Effector memory CD8-positive, alpha-beta T cell (primary cell): ENCODE measurements at regions not wholly inside any gene's neighbourhood (a gene's known extent, or its start where the extent isn't known, plus 50 kb on each side); places are given as distances from the start of the nearest gene placed in this dataset.
"Not testable (repeated sequence)": the region's sequence is repeated elsewhere in the genome, so short reads cannot be mapped to it uniquely, and the experiment has no call there.

Experiments
- ATAC-seq: fragments of 150-1000 bp; cut with Tn5 transposase; replicated peaks from 2 replicates; pipeline ENCODE4 v1.10.0; 2021; ENCODE audit warnings: mild to moderate bottlenecking, moderate library complexity
- DNase-seq, 3 experiments: peaks; one replicate each; pipeline ENCODE4 v3.0.0; 2021
- H3K27ac Mint-ChIP-seq, 2 donors: one replicate each; pipeline ENCODE4 v1.8.0; 2022; ENCODE audit warnings: mild to moderate bottlenecking in 2 of 2, mixed read lengths in 2 of 2, moderate library complexity in 2 of 2
- H3K27me3 Mint-ChIP-seq, 2 donors: one replicate each; pipeline ENCODE4 v1.8.0; 2022; ENCODE audit warnings: mixed read lengths in 2 of 2
- H3K36me3 Mint-ChIP-seq: one replicate; pipeline ENCODE4 v1.8.0; 2022; ENCODE audit warnings: mild to moderate bottlenecking, moderate library complexity, mixed read lengths; ENCODE audit not compliant: insufficient read depth
- H3K4me1 Mint-ChIP-seq, 2 donors: one replicate each; pipeline ENCODE4 v1.8.0; 2022; ENCODE audit warnings: low read depth in 2 of 2, mixed read lengths in 2 of 2
- H3K4me3 Mint-ChIP-seq, 2 donors: one replicate each; pipeline ENCODE4 v1.8.0; 2022; ENCODE audit warnings: mild to moderate bottlenecking in 2 of 2, mixed read lengths in 2 of 2, moderate library complexity in 2 of 2
- H3K9me3 Mint-ChIP-seq, 2 donors: one replicate each; pipeline ENCODE4 v1.8.0; 2022; ENCODE audit warnings: mixed read lengths in 2 of 2

- H3K36me3 Mint-ChIP-seq: peaks cover 4% of the 10 kb centered on the region
- H3K9me3 Mint-ChIP-seq: no peaks in the 10 kb centered on the region
- no peaks in the 10 kb centered on the region for H3K4me1 Mint-ChIP-seq
- H3K27ac Mint-ChIP-seq: no peak overlapping the region
- DNase-seq (no peak), ATAC-seq (no peak)
- H3K4me3 Mint-ChIP-seq: no peak overlapping the region
- H3K27me3 Mint-ChIP-seq: peaks cover 21 to 26% of the 10 kb centered on the region in 2 donors
These were observed 62.0 kb downstream of the SKIDA1 start for GRCh38 chr10:21463436-21463835.

- H3K4me1 Mint-ChIP-seq: no peaks in the 10 kb centered on the region
- peaks cover 0 to 2% of the 10 kb centered on the region in 2 donors for H3K9me3 Mint-ChIP-seq
- H3K27me3 Mint-ChIP-seq: peaks cover 30 to 35% of the 10 kb centered on the region in 2 donors
- no peak overlapping the region for H3K27ac Mint-ChIP-seq
- H3K36me3 Mint-ChIP-seq: peaks cover 4% of the 10 kb centered on the region
- ATAC-seq: no peak
- DNase-seq: no peak
- no peak overlapping the region for H3K4me3 Mint-ChIP-seq
These were observed 67.2 kb downstream of the SKIDA1 start for GRCh38 chr10:21458126-21458871.

DNA sequence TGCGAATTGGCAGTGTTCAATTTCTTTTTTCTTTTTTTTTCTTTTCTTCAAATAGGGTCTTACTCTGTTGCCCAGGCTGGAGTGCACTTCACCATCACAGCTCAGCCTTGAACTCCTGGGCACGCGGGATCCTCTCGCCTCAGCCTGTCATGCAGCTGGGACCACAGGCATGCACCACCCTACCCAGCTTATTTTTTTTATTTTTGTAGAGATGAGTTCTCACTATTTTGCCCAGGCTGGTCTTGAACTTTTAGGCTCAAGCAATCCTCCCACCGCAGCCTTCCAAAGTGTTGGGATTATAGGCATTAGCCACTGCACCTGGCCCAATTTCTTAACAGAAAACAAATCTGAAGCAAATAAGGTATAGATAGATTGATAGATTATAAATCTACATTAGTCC lies 69.3 kb downstream of the SKIDA1 start:
- no peak overlapping the region for H3K4me3 Mint-ChIP-seq
- ATAC-seq: no peak
- H3K4me1 Mint-ChIP-seq: no peaks in the 10 kb centered on the region
- peaks cover 23 to 30% of the 10 kb centered on the region in 2 donors for H3K27me3 Mint-ChIP-seq
- peaks cover 4% of the 10 kb centered on the region for H3K36me3 Mint-ChIP-seq
- no peak for DNase-seq
- peaks cover 0 to 2% of the 10 kb centered on the region in 2 donors for H3K9me3 Mint-ChIP-seq
- H3K27ac Mint-ChIP-seq: no peak overlapping the region

DNA sequence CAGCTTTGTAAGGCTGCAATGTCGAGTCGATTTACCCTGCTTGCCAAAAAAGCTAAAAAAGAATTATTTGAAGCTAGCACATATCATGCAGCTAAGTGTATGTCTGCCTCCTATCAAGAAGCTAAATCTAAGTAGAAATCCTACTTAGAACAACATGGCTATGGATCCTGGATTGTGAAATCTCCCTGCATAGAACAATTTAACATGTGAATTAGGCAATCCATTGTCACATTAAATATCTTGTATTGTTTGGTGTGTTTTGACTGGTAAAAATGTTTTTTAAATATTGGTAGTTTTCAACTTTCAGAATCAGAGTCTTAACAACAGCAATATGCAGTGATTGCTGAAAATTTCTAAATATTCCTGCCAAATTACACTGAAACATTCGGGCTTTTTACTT lies 73.3 kb downstream of the SKIDA1 start:
- no peak overlapping the region for H3K4me3 Mint-ChIP-seq
- no peaks in the 10 kb centered on the region for H3K9me3 Mint-ChIP-seq
- DNase-seq: no peak
- peaks cover 18 to 21% of the 10 kb centered on the region in 2 donors for H3K27me3 Mint-ChIP-seq
- no peak for ATAC-seq
- H3K27ac Mint-ChIP-seq: no peak overlapping the region
- H3K36me3 Mint-ChIP-seq: no peaks in the 10 kb centered on the region
- H3K4me1 Mint-ChIP-seq: no peaks in the 10 kb centered on the region

GRCh38 chr10:21449288-21449966 lies 76.1 kb downstream of the SKIDA1 start:
- no peaks in the 10 kb centered on the region for H3K36me3 Mint-ChIP-seq

GRCh38 chr10:21445163-21445562 lies 80.3 kb downstream of the SKIDA1 start:
- ATAC-seq: no peak
- Mint-ChIP-seq H3K9me3 (no peaks in the 10 kb centered on the region), H3K4me3 (no peak overlapping the region), H3K4me1 (peaks cover 0 to 1% of the 10 kb centered on the region in 2 donors), H3K27me3 (no peaks in the 10 kb centered on the region), H3K27ac (no peak overlapping the region), H3K36me3 (no peaks in the 10 kb centered on the region)
- DNase-seq: no peak

More at GRCh38 chr10:21449288-21449966, 76.1 kb downstream of the SKIDA1 start:
- DNase-seq (no peak), ATAC-seq (no peak)
- Mint-ChIP-seq H3K27ac (no peak overlapping the region), H3K9me3 (no peaks in the 10 kb centered on the region), H3K4me1 (no peaks in the 10 kb centered on the region), H3K4me3 (no peak overlapping the region), H3K27me3 (peaks cover 6 to 13% of the 10 kb centered on the region in 2 donors)

GRCh38 chr10:21441625-21442024 lies 83.9 kb downstream of the SKIDA1 start:
- no peaks in the 10 kb centered on the region for H3K9me3 Mint-ChIP-seq
- H3K27me3 Mint-ChIP-seq: no peaks in the 10 kb centered on the region
- H3K27ac Mint-ChIP-seq: no peak overlapping the region
- ATAC-seq: no peak
- peaks cover 0 to 1% of the 10 kb centered on the region in 2 donors for H3K4me1 Mint-ChIP-seq
- no peak overlapping the region for H3K4me3 Mint-ChIP-seq
- DNase-seq: no peak
- no peaks in the 10 kb centered on the region for H3K36me3 Mint-ChIP-seq

GRCh38 chr10:21438914-21439313 lies 86.6 kb downstream of the SKIDA1 start:
- not testable (repeated sequence) for H3K36me3 Mint-ChIP-seq, DNase-seq, ATAC-seq, H3K27ac Mint-ChIP-seq, H3K9me3 Mint-ChIP-seq, H3K4me1 Mint-ChIP-seq, H3K4me3 Mint-ChIP-seq
- peaks cover 6 to 13% of the 10 kb centered on the region in 2 donors for H3K27me3 Mint-ChIP-seq

DNA sequence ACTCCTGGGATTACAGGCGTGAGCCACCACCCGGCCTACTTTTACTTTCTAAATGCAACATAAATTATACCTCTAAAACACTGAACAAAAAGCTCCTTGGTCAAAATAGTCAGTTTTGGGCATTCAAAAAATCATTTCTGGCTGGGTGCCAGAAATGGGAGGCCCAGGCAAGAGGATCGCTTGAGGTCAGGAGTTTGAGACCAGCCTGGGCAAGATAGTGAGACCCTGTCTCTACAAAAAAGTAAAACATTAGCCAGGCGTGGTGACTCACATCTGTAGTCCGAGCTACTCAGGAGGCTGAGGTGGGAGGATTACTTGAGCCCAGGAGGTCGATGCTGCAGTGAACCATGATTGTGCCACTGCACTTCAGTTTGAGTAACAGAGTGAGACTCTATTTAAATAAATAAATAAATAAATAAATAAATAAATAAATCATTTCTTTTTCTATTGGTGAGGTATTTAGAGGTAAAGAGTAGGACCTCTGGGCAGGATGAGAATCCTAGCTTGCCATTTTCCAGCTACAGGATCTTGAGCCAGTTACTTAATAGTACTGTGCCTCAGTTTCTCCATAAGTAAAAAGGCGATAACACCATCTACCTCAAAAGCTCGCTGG lies 87.6 kb downstream of the SKIDA1 start:
- Mint-ChIP-seq H3K9me3 (no peaks in the 10 kb centered on the region), H3K27me3 (peaks cover 7 to 21% of the 10 kb centered on the region in 2 donors), H3K27ac (no peak overlapping the region), H3K4me1 (no peaks in the 10 kb centered on the region), H3K36me3 (no peaks in the 10 kb centered on the region), H3K4me3 (no peak overlapping the region)
- ATAC-seq (no peak), DNase-seq (no peak)

DNA sequence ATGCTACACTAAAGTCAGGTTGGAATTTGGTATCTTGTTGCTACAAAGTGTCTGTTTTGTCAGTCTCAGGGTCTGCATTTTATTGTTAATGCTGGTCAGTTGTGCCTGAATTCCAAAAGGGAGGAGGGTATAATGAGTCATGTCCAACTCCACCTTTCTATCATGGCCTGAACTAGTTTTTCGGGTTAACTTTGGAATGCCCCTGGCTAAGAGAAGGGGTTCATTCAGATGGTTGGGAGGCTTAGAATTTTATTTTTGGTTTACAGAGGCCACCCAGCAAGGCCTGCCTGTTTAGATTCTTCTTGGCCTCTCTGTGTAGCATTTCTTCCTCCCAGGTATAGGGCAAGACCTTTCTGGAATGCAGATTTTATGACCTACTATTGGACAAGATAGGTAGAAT lies 93.2 kb downstream of the SKIDA1 start:
- Mint-ChIP-seq H3K36me3 (peaks cover 2% of the 10 kb centered on the region), H3K4me1 (no peaks in the 10 kb centered on the region), H3K27ac (no peak overlapping the region), H3K4me3 (no peak overlapping the region), H3K27me3 (peaks cover 15 to 37% of the 10 kb centered on the region in 2 donors), H3K9me3 (no peaks in the 10 kb centered on the region)
- DNase-seq (no peak), ATAC-seq (no peak)

GRCh38 chr10:21431799-21432198 lies 93.7 kb downstream of the SKIDA1 start:
- H3K27ac Mint-ChIP-seq: no peak overlapping the region
- peaks cover 2% of the 10 kb centered on the region for H3K36me3 Mint-ChIP-seq
- H3K4me1 Mint-ChIP-seq: no peaks in the 10 kb centered on the region
- DNase-seq (no peak), ATAC-seq (no peak)
- no peaks in the 10 kb centered on the region for H3K9me3 Mint-ChIP-seq
- no peak overlapping the region for H3K4me3 Mint-ChIP-seq
- H3K27me3 Mint-ChIP-seq: peaks cover 18 to 41% of the 10 kb centered on the region in 2 donors

GRCh38 chr10:21427804-21428481 lies 97.5 kb downstream of the SKIDA1 start:
- Mint-ChIP-seq H3K4me3 (no peak overlapping the region), H3K36me3 (peaks cover 2% of the 10 kb centered on the region), H3K27ac (no peak overlapping the region), H3K27me3 (peaks cover 12 to 20% of the 10 kb centered on the region in 2 donors), H3K4me1 (no peaks in the 10 kb centered on the region), H3K9me3 (no peaks in the 10 kb centered on the region)
- no peak for ATAC-seq
- no peak for DNase-seq

DNA sequence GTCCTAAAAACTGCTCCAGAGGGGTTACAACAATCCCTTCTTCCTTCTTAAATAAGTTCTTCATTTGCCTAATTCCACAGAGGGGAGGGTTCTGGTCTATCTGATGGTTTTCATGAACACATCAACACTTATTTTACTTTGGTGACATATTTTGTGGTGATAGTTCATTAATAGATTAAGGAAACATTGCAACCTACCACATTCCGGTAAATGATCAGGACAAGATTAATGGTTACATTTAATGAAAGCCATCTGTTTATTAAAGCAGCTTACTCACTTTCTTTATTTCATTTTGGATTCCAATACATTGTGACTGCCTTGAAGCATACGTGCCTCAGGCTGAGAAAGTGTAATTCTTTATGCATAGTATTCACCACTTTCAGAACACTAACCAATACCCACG lies 101.0 kb downstream of the SKIDA1 start:
- Mint-ChIP-seq H3K4me1 (no peaks in the 10 kb centered on the region), H3K36me3 (no peaks in the 10 kb centered on the region), H3K27ac (no peak overlapping the region), H3K27me3 (peaks cover 10 to 15% of the 10 kb centered on the region in 2 donors), H3K9me3 (no peaks in the 10 kb centered on the region), H3K4me3 (no peak overlapping the region)
- no peak for DNase-seq
- no peak for ATAC-seq
